ENCODE measurements at regions not wholly inside any gene's neighbourhood (a gene's known extent, or its start where the extent isn't known, plus 50 kb on each side); places are given as distances from the start of the nearest gene placed in this dataset.
"Not testable (repeated sequence)": the region's sequence is repeated elsewhere in the genome, so short reads cannot be mapped to it uniquely, and the experiment has no call there.

- no peak for DNase-seq
Observed at GRCh38 chr13:99693852-99694611, 192.8 kb downstream of the TM9SF2 start.

- no peak for DNase-seq
Observed at GRCh38 chr13:99693351-99693750, 192.1 kb downstream of the TM9SF2 start.

DNA sequence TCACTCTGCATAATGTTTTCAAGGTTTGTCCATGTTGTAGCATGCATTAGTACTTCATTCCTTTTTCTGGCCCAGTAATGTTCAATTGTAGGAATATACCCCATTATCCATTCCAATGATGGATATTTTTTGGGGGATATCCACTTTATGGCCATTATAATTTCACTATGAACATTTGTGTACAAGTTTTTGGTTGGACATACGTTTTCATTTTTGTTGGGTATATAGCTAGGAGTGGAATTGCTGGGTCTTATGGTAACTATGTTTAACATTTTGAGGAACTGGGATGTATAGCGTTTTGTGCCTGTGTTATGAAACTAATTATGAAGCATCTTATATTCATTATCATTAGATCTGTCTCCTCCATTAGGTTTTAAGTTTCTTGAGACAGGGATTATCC, 191.6 kb downstream of the TM9SF2 start:
- DNase-seq: no peak

- DNase-seq: no peak
Observed at GRCh38 chr13:99691552-99691951, 190.3 kb downstream of the TM9SF2 start.

DNA sequence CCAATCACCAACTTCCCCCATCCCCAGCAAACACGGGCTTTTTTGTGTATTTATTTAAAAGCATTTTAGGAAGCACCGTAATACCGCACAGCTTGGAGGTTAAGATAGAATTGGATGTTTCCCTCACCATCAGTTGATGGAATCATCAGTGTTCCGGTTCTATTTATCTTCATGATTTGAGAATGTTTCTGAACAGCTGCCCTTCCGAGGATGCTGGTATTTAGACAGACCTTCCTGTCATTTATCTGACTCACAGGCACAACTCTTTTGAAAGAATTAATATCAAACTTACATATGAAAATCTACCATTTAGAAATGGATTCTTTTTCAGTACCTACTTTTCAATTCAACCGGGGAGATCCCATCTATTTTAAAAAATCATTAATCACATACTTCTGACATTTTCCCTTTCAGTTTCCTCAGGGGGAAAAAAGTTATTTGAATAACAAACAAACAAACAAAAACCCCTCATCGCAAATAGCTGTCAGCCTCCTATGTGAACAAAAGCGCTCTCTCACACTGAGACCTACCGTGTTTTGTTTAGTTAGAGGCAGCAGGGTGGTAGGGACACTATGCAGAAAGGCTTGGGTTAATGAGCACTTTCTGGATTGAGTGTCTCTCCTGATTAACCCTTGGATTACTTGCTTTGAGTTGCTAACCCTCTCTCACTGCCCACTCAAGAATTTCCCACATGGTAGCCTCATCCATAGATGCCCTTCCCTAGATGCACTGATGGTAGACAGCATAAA, 189.3 kb downstream of the TM9SF2 start:
- no peak for DNase-seq

- DNase-seq: no peak
Observed at GRCh38 chr13:99689955-99690354, 188.7 kb downstream of the TM9SF2 start.

DNA sequence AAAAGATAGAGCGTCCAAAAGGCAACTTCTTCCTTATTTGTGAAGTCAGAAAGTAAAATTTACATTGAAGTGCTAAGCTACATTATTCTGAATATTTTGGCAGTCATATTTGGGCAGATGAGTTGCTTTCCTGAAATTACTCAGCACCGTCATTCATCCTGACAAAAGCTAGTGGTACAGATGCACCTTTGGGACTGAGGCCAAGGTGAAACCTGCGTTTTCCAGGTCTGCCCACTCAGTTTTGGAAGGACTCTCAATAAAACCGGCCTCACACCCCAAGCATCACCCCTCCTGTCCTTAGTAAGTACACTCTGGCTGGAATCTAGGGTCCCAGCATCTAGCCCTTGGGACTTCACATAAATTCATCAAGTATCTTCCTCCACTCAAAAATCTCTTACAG, 187.5 kb downstream of the TM9SF2 start:
- DNase-seq: peak; percentile 64

GRCh38 chr13:99687723-99688397, 186.6 kb downstream of the TM9SF2 start:
- peak; percentile 71 for DNase-seq

DNA sequence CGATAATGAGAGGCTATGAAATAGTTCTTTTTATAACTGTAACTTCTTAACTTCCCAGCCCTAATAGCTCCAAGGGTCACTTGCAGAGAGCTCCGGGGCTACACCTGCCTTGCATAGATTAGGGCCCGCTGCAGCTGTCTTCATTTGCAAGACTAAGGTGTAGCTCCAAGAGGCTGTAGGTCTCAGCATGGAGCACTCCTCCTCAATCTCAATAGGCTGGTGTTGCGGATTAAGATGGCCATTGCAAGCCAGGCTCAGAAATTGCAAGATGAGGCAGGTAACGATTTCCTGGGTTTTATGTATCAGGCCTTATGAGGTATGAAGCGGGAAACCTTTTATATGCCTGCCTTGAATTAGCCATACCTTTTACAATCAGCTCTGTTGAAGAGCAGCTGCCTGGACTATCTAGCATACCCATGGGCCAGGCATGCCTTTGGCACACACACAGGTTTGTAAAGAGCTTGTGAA, 185.7 kb downstream of the TM9SF2 start:
- no peak for DNase-seq

- peak; percentile 14 for DNase-seq
Observed at GRCh38 chr13:99686157-99686572, 184.9 kb downstream of the TM9SF2 start.

DNA sequence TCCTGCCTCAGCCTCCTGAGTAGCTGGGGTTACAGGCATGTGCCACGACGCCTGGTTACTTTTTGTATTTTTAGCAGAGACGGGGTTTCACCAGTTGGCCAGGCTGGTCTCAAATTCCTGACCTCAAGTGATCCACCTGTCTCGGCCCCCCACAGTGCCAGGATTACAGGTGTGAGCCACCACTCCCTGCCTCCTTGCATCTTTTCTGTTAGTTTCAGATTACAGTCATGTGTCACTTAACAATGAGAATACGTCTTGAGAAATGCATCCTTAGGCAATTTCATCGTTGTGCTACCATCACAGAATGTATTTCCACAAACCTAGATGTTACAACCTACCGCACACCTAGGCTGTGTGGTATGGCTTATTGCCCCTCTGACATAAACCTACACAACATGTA, 180.4 kb downstream of the TM9SF2 start:
- no peak for DNase-seq

DNA sequence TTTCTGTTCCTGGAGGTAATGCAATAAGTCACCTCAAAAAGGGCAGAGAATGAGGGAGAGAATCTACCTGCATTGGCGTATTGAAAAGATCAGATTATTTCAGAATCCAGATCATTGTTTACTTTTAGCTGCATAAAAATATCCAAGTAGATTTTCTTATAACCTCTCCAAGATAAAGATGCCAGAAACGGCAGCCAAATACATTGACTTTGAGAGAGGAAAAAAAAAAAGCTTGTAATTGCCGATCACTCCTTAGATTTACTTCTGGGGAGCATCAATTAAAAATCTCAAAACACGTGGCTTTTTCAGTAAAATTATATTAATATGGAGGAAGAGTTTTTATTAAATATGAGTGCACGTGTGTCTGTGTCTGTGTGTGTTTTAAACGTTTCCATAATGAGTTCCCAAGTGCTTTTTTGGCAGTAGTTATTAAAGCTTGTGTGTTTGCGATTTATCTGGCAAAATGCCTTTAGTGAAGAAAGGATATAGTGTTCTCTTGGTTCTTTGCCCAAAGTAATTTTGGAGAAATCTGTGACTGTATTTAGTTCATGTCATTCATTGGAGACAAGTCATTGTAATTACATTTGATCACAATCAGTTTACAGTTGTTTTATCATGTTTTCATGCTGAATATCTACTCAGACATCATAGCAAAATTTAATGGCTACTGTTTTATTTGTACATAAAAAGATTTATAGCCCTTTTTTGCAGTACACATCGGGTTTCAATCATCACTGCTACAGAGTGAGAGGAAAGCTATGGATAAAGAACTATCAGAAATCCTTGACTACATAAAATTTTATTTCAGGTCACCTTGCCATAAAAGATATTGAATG, 176.1 kb downstream of the TM9SF2 start:
- DNase-seq: peak; percentile 91

DNA sequence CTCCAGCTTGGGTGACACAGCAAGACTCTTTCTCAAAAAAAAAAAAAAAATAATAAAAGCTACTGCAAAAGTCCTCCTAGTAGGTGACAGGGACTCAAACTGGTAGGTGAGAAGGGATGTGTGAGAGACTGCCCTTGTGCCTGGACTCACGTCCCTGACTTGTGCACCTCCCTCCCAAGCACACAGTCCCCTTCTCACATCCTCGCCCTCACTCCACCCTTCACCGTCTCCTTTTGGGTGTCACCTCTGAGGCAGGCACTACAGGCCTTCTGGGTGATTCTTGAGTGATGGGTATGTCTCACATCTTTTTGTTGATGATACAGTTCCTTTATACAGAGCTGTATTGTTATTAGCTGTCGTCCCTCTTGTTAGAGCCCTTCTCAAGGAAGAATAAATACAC, 170.5 kb downstream of the TM9SF2 start:
- DNase-seq: no peak

DNA sequence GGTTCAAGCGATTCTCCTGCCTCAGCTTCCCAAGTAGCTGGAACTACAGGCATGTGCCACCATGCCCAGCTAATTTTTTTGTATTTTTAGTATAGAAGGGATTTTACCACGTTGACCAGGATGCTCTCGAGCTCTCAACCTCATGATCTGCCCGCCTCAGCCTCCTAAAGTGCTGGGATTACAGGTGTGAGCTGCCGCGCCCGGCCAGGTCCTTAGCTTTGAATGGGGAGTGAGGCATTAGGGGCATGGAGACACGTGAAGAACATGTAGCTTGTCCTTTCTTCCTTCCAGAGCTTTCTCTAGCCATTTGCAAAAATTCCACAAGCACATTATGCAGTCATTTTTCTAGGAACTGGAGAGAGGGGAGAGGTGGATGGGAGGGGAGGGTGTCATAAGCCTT, 167.8 kb downstream of the TM9SF2 start:
- not testable (repeated sequence) for DNase-seq

GRCh38 chr13:99666146-99666805, 165.0 kb downstream of the TM9SF2 start:
- no peak for DNase-seq

GRCh38 chr13:99665711-99666110, 164.4 kb downstream of the TM9SF2 start:
- DNase-seq: peak; percentile 34

DNA sequence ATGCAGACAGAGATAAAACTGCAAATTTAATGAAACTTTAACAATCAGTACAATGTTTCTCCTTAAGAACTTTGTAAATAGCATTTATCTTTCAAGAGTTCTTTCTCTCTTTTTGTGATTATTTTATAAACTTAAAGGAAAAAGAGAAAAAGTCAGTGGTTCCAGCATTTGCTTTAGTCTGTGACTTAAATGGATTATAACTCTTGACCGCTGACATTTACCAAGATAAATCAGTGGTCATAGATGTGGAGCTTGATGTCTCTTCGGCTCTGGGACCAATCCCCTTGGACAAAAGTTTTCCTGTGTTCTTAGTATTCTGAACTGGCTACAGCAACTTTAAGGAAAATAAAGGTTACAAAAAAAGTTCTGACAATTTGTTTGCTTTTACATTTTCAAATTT, 162.6 kb downstream of the TM9SF2 start:
- DNase-seq: no peak

- peak; percentile 59 for DNase-seq
Observed at GRCh38 chr13:99663185-99663825, 162.0 kb downstream of the TM9SF2 start.

GRCh38 chr13:99662678-99663077, 161.4 kb downstream of the TM9SF2 start:
- no peak for DNase-seq

DNA sequence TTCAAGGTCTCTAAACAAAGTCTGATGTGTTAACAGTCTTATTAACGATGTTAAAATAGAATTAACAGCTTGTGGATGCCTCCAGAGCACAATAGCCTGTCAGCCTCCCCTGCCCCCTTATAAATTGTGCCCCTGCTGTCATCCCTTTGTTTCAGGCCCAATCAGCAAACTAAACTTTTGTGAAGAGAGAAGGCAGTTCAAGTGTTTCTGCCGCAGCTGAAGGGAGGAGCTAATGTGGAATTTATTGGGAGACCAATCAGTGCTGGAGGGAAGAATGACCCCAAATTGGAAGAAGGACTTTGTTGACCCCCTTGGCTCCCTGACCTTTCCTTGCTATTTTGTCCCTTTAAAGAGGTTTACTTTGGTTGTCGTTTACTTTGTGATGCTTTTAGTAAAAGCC, 160.5 kb downstream of the TM9SF2 start:
- DNase-seq: peak; percentile 46

GRCh38 chr13:99659866-99660554, 158.7 kb downstream of the TM9SF2 start:
- peak; percentile 38 for DNase-seq

Measured in NCI-H446 treated with DMSO at 0.1 percent for 48 hours (cell line).